H9 (cell line): ENCODE measurements at regions not wholly inside any gene's neighbourhood (a gene's known extent, or its start where the extent isn't known, plus 50 kb on each side); places are given as distances from the start of the nearest gene placed in this dataset.

Experiments used
- DNase-seq: peaks from one replicate; pipeline ENCODE4 v3.0.0-alpha.2; 2017
- H2AFZ ChIP-seq: one replicate; pipeline ENCODE4 v1.6.1; 2013; ENCODE audit warnings: mild to moderate bottlenecking, low read length, control low read depth, moderate library complexity
- H2AK5ac ChIP-seq: 2 replicates; pipeline ENCODE4 v1.6.1; 2013; ENCODE audit warnings: low read length, control low read depth, mixed read lengths; ENCODE audit not compliant: insufficient read length
- H2BK120ac ChIP-seq: one replicate; pipeline ENCODE4 v1.6.1; 2013; ENCODE audit warnings: low read depth, mild to moderate bottlenecking, low read length, control low read depth, inconsistent platforms; ENCODE audit not compliant: poor library complexity, severe bottlenecking
- H2BK12ac ChIP-seq: 2 replicates; pipeline ENCODE4 v1.6.1; 2013; ENCODE audit warnings: low read length, control low read depth, mixed read lengths, low read depth; ENCODE audit not compliant: insufficient read length
- H2BK15ac ChIP-seq: 2 replicates; pipeline ENCODE4 v1.6.1; 2013; ENCODE audit warnings: low read depth, low read length, control low read depth
- H2BK20ac ChIP-seq: one replicate; pipeline ENCODE4 v1.6.1; 2013; ENCODE audit warnings: low read depth, mild to moderate bottlenecking, low read length, control low read depth, inconsistent platforms; ENCODE audit not compliant: poor library complexity, severe bottlenecking
- H2BK5ac ChIP-seq: 2 replicates; pipeline ENCODE4 v1.6.1; 2013; ENCODE audit warnings: low read length, control low read depth, mixed read lengths; ENCODE audit not compliant: insufficient read length
- H3K14ac ChIP-seq: 2 replicates; pipeline ENCODE4 v1.6.1; 2013; ENCODE audit warnings: low read length, control low read depth; ENCODE audit not compliant: insufficient read depth
- H3K18ac ChIP-seq: 2 replicates; pipeline ENCODE4 v1.6.1; 2013; ENCODE audit warnings: low read depth, mild to moderate bottlenecking, mixed read lengths, low read length, control low read depth; ENCODE audit not compliant: insufficient read length
- H3K23ac ChIP-seq: 2 replicates; pipeline ENCODE4 v1.6.1; 2013; ENCODE audit warnings: low read length, control low read depth, mixed read lengths, low read depth; ENCODE audit not compliant: insufficient read length
- H3K23me2 ChIP-seq: 2 replicates; pipeline ENCODE4 v1.6.1; 2013; ENCODE audit warnings: low read depth, mild to moderate bottlenecking, mixed read lengths, low read length, control low read depth; ENCODE audit not compliant: insufficient read length, poor library complexity, severe bottlenecking
- H3K27ac ChIP-seq: 2 replicates; pipeline ENCODE4 v1.5.1; 2013; ENCODE audit warnings: low read length, control low read depth, mixed read lengths, low read depth; ENCODE audit not compliant: insufficient read length
- H3K27me3 ChIP-seq: 2 replicates; pipeline ENCODE4 v1.6.1; 2013; ENCODE audit warnings: low read length, control low read depth, inconsistent platforms; ENCODE audit not compliant: insufficient read depth
- H3K4ac ChIP-seq: 2 replicates; pipeline ENCODE4 v1.6.1; 2013; ENCODE audit warnings: low read depth, mild to moderate bottlenecking, control low read depth, inconsistent platforms, low read length, moderate library complexity
- H3K4me1 ChIP-seq: 2 replicates; pipeline ENCODE4 v1.6.1; 2013; ENCODE audit warnings: low read length, control low read depth, inconsistent platforms; ENCODE audit not compliant: insufficient read depth
- H3K4me2 ChIP-seq: 2 replicates; pipeline ENCODE4 v1.6.1; 2013; ENCODE audit warnings: low read length, control low read depth, mixed read lengths; ENCODE audit not compliant: insufficient read length, insufficient read depth
- H3K56ac ChIP-seq: 2 replicates; pipeline ENCODE4 v1.6.1; 2013; ENCODE audit warnings: low read depth, mild to moderate bottlenecking, mixed read lengths, low read length, control low read depth; ENCODE audit not compliant: insufficient read length
- H3K79me1 ChIP-seq: 2 replicates; pipeline ENCODE4 v1.6.1; 2013; ENCODE audit warnings: low read depth, mild to moderate bottlenecking, moderate library complexity, low read length, control low read depth, inconsistent platforms; ENCODE audit not compliant: insufficient read depth, poor library complexity, severe bottlenecking
- H3K79me2 ChIP-seq: 2 replicates; pipeline ENCODE4 v1.6.1; 2013; ENCODE audit warnings: low read length, control low read depth, inconsistent platforms; ENCODE audit not compliant: insufficient read depth
- H3K9ac ChIP-seq: 2 replicates; pipeline ENCODE4 v1.6.1; 2013; ENCODE audit warnings: low read length, control low read depth, mixed read lengths; ENCODE audit not compliant: insufficient read length; ENCODE audit errors: extremely low read depth
- H3K9me3 ChIP-seq: one replicate; pipeline ENCODE4 v1.6.1; 2013; ENCODE audit warnings: low read depth, low read length, inconsistent platforms; ENCODE audit not compliant: control insufficient read depth
- H3T11ph ChIP-seq: one replicate; pipeline ENCODE4 v1.6.1; 2013; ENCODE audit warnings: mild to moderate bottlenecking, low read length, control low read depth, inconsistent platforms
- H4K20me1 ChIP-seq: one replicate; pipeline ENCODE4 v1.6.1; 2013; ENCODE audit not compliant: control insufficient read depth, insufficient read length, insufficient read depth
- H4K5ac ChIP-seq: 2 replicates; pipeline ENCODE4 v1.6.1; 2013; ENCODE audit warnings: low read depth, mild to moderate bottlenecking, mixed read lengths, low read length, control low read depth; ENCODE audit not compliant: insufficient read length
- H4K8ac ChIP-seq: replicated peaks from 2 replicates; pipeline ENCODE4 v1.6.1; 2013; ENCODE audit warnings: low read length, control low read depth, mixed read lengths, low read depth; ENCODE audit not compliant: insufficient read length
- H4K91ac ChIP-seq: 2 replicates; pipeline ENCODE4 v1.6.1; 2013; ENCODE audit warnings: low read depth, mild to moderate bottlenecking, moderate library complexity, mixed read lengths, low read length, control low read depth; ENCODE audit not compliant: insufficient read length
- H3K27ac Mint-ChIP-seq, 3 experiments: 2 replicates in 2 of 3; 3 replicates in 1 of 3; pipeline ENCODE4 v1.8.0; 2020 to 2021; ENCODE audit warnings: mixed read lengths in 3 of 3, mild to moderate bottlenecking in 1 of 3, moderate library complexity in 1 of 3
- H3K27me3 Mint-ChIP-seq: 2 replicates; pipeline ENCODE4 v1.8.0; 2021; ENCODE audit warnings: low read depth, mild to moderate bottlenecking, moderate library complexity, mixed read lengths
- H3K36me3 Mint-ChIP-seq, 3 experiments: 2 replicates in 2 of 3; 3 replicates in 1 of 3; pipeline ENCODE4 v1.8.0; 2020 to 2021; ENCODE audit warnings: low read depth in 3 of 3, mixed read lengths in 3 of 3; ENCODE audit not compliant: insufficient read depth in 1 of 3
- H3K4me1 Mint-ChIP-seq, 2 experiments: 2 replicates each; pipeline ENCODE4 v1.8.0; 2020; ENCODE audit warnings: mixed read lengths in 2 of 2
- H3K4me3 Mint-ChIP-seq, 2 experiments: 2 replicates in 1 of 2; 3 replicates in 1 of 2; pipeline ENCODE4 v1.8.0; 2020 to 2021; ENCODE audit warnings: mild to moderate bottlenecking in 2 of 2, mixed read lengths in 2 of 2, moderate library complexity in 1 of 2
- H3K9me3 Mint-ChIP-seq, 2 experiments: 2 replicates in 1 of 2; 3 replicates in 1 of 2; pipeline ENCODE4 v1.8.0; 2020; ENCODE audit warnings: mild to moderate bottlenecking in 2 of 2, mixed read lengths in 2 of 2, moderate library complexity in 1 of 2
- WGBS: extraction: QIAGEN DNeasy Blood & Tissue Kit; methylation state at CpG from one replicate; pipeline ENCODE4 v1.1.7; 2013; ENCODE audit warnings: missing lambda C conversion rate, low lambda C conversion rate, mixed read lengths; ENCODE audit not compliant: insufficient read length; ENCODE audit errors: extremely low coverage; 5-methylcytosine and 5-hydroxymethylcytosine counted together
- TF ChIP-seq, protein P1 (sequence below): fragments of 200-600 bp; sonication (generic); conservative IDR thresholded peaks from 3 replicates; pipeline ENCODE4 v1.8.0; 2021; ENCODE audit warnings: antibody characterized with exemption, mild to moderate bottlenecking

DNA sequence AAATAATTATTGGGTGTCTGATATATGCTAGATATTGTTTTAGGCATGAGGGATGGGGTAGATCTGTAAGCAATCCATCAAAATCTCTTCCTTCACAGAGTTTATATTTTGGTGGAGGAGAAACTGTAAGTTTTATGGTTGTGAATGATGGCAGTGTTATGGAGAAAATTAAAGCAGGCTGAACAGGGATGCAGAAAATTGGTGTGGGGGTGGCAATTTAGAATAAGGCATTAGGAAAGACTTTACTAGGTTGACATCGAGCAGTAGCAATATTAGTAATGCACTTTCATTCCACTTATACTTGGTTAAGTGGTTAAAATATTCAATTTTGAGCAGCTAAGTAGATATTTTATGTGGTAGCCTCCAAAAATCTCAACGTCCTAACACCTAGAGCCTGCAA lies 261.1 kb upstream of the SNX7 start:
- Histone ChIP-seq H3K4me2 (no peak overlapping the region), H3K4ac (no peak overlapping the region), H3K27me3 (no peaks in the 10 kb centered on the region), H2BK20ac (no peak overlapping the region), H2BK5ac (no peak overlapping the region), H2BK15ac (no peak overlapping the region), H3K23me2 (no peaks in the 10 kb centered on the region), H4K91ac (no peak overlapping the region), H3K56ac (no peak overlapping the region), H3K27ac (no peak overlapping the region), H3K14ac (no peak overlapping the region), H2BK12ac (no peak overlapping the region), H3K9me3 (no peaks in the 10 kb centered on the region), H3K9ac (no peak overlapping the region), H3K23ac (no peak overlapping the region), H3K4me1 (no peaks in the 10 kb centered on the region), H4K5ac (no peak overlapping the region), H2BK120ac (no peak overlapping the region), H4K8ac (no peak overlapping the region), H2AK5ac (no peak overlapping the region), H3K79me1 (no peaks in the 10 kb centered on the region), H3K18ac (no peak overlapping the region), H4K20me1 (no peaks in the 10 kb centered on the region), H3T11ph (no peak overlapping the region), H2AFZ (no peak overlapping the region), H3K79me2 (no peaks in the 10 kb centered on the region)
- Mint-ChIP-seq H3K27ac (no peak overlapping the region; a peak in 1 of 7 replicates), H3K4me1 (no peaks in the 10 kb centered on the region), H3K36me3 (no peaks in the 10 kb centered on the region), H3K4me3 (no peak overlapping the region), H3K27me3 (no peaks in the 10 kb centered on the region), H3K9me3 (no peaks in the 10 kb centered on the region)
- TF ChIP-seq, protein P1, sequence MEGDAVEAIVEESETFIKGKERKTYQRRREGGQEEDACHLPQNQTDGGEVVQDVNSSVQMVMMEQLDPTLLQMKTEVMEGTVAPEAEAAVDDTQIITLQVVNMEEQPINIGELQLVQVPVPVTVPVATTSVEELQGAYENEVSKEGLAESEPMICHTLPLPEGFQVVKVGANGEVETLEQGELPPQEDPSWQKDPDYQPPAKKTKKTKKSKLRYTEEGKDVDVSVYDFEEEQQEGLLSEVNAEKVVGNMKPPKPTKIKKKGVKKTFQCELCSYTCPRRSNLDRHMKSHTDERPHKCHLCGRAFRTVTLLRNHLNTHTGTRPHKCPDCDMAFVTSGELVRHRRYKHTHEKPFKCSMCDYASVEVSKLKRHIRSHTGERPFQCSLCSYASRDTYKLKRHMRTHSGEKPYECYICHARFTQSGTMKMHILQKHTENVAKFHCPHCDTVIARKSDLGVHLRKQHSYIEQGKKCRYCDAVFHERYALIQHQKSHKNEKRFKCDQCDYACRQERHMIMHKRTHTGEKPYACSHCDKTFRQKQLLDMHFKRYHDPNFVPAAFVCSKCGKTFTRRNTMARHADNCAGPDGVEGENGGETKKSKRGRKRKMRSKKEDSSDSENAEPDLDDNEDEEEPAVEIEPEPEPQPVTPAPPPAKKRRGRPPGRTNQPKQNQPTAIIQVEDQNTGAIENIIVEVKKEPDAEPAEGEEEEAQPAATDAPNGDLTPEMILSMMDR: no peak
- DNase-seq: no peak
- no CpG with 5 or more reads among the region's 2 CpGs for WGBS
